H1 (cell line): ENCODE measurements at regions not wholly inside any gene's neighbourhood (a gene's known extent, or its start where the extent isn't known, plus 50 kb on each side); places are given as distances from the start of the nearest gene placed in this dataset.
"Not testable (repeated sequence)": the region's sequence is repeated elsewhere in the genome, so short reads cannot be mapped to it uniquely, and the experiment has no call there.

Experiments
- CTCF ChIA-PET: fragments of 300-600 bp; sonication (Branson Sonifier 250); formaldehyde crosslinking; loops from one replicate; lab custom pipeline; 2021; ENCODE audit not compliant: partially characterized antibody; lab: Charles Lee
- POLR2A ChIA-PET: fragments of 300-600 bp; sonication (Branson Sonifier 250); formaldehyde crosslinking; loops from one replicate; lab custom pipeline; 2021; ENCODE audit warnings: inconsistent platforms; ENCODE audit not compliant: partially characterized antibody; lab: Charles Lee
- DNase-seq, 2 experiments: peaks; one replicate each; pipeline versions ENCODE4 v3.0.0 to v3.0.0-alpha.2; 2010 to 2022; ENCODE audit warnings: low spot score in 2 of 2, low read depth in 1 of 2, mixed read lengths in 1 of 2
- FAIRE-seq: peaks from 2 replicates; lab custom pipeline; 2011; peaks lifted over from hg19 to GRCh38; lab: Jason Lieb, UNC
- H2AFZ ChIP-seq: 2 replicates; pipeline ENCODE4 v1.8.1; 2012; ENCODE audit warnings: low read length, inconsistent platforms
- H2AK5ac ChIP-seq: 2 replicates; pipeline ENCODE4 v1.6.1; 2013; ENCODE audit warnings: low read depth, low read length
- H2BK120ac ChIP-seq: replicated peaks from 2 replicates; pipeline ENCODE3; 2013; ENCODE audit warnings: low read depth, low read length, inconsistent platforms
- H2BK12ac ChIP-seq: 2 replicates; pipeline ENCODE4 v1.6.1; 2013; ENCODE audit warnings: low read depth, low read length
- H2BK15ac ChIP-seq: 2 replicates; pipeline ENCODE4 v1.6.1; 2013; ENCODE audit warnings: low read length
- H2BK20ac ChIP-seq: 2 replicates; pipeline ENCODE4 v1.6.1; 2013; ENCODE audit warnings: low read length
- H2BK5ac ChIP-seq: 2 replicates; pipeline ENCODE4 v1.6.1; 2013; ENCODE audit warnings: low read depth, low read length
- H3K14ac ChIP-seq: 2 replicates; pipeline ENCODE4 v1.6.1; 2013; ENCODE audit warnings: inconsistent platforms; ENCODE audit not compliant: insufficient read length
- H3K18ac ChIP-seq: 2 replicates; pipeline ENCODE4 v1.6.1; 2013; ENCODE audit warnings: low read length; ENCODE audit errors: extremely low read depth
- H3K23ac ChIP-seq: 2 replicates; pipeline ENCODE4 v1.6.1; 2013; ENCODE audit warnings: inconsistent platforms; ENCODE audit not compliant: insufficient read length
- H3K23me2 ChIP-seq: 2 replicates; pipeline ENCODE4 v1.6.1; 2013; ENCODE audit warnings: low read depth, low read length
- H3K27ac ChIP-seq: 2 replicates; pipeline ENCODE4 v1.6.1; 2011; ENCODE audit warnings: low read depth, low read length, inconsistent platforms
- H3K27me3 ChIP-seq, 4 experiments: replicated peaks in 1 of 4; 1 replicate in 1 of 4; 2 replicates in 3 of 4; pipeline versions ENCODE4 v1.6.1 to v1.8.1; 2011 to 2013; ENCODE audit warnings: low read length in 3 of 4, mild to moderate bottlenecking in 3 of 4, inconsistent platforms in 2 of 4, mixed read lengths in 2 of 4, moderate library complexity in 1 of 4; ENCODE audit not compliant: control insufficient read depth in 3 of 4, insufficient read depth in 3 of 4; ENCODE audit errors: extremely low read depth in 1 of 4
- H3K36me3 ChIP-seq, 4 experiments: 2 replicates each; pipeline versions ENCODE4 v1.6.1 to v1.8.1; 2011 to 2013; ENCODE audit warnings: mild to moderate bottlenecking in 4 of 4, low read length in 3 of 4, moderate library complexity in 2 of 4, control low read depth in 1 of 4, inconsistent platforms in 1 of 4; ENCODE audit not compliant: insufficient read depth in 4 of 4, control insufficient read depth in 2 of 4
- H3K4ac ChIP-seq: replicated peaks from 2 replicates; pipeline ENCODE3; 2013; ENCODE audit warnings: low read length, low read depth, mixed read lengths, inconsistent platforms; ENCODE audit not compliant: insufficient read length
- H3K4me1 ChIP-seq, 4 experiments: replicated peaks in 1 of 4; 1 replicate in 1 of 4; 2 replicates in 3 of 4; pipeline versions ENCODE4 v1.6.1 to v1.8.1; 2011 to 2013; ENCODE audit warnings: low read length in 3 of 4, inconsistent platforms in 2 of 4, mixed read lengths in 1 of 4; ENCODE audit not compliant: insufficient read depth in 4 of 4, control insufficient read depth in 3 of 4
- H3K4me2 ChIP-seq, 2 experiments: 2 replicates each; pipeline versions ENCODE4 v1.6.1 to v1.8.1; 2011 to 2013; ENCODE audit warnings: low read depth in 2 of 2, low read length in 2 of 2, control low read depth in 1 of 2, inconsistent platforms in 1 of 2, mild to moderate bottlenecking in 1 of 2; ENCODE audit not compliant: insufficient read depth in 1 of 2
- H3K4me3 ChIP-seq, 4 experiments: fragments of 200-600, 300-600 bp in 1 of 4; sonication (generic), shearing (Covaris generic), sonication (Bioruptor Twin) in 1 of 4; 2 replicates each; pipeline versions ENCODE4 v1.5.1 to v1.8.1; 2011 to 2016; ENCODE audit warnings: low read length in 4 of 4, low read depth in 3 of 4, control low read depth in 2 of 4, inconsistent platforms in 2 of 4, mild to moderate bottlenecking in 2 of 4, mixed read lengths in 1 of 4, moderate library complexity in 1 of 4; ENCODE audit not compliant: insufficient read depth in 2 of 4; ENCODE audit errors: extremely low read depth in 1 of 4
- H3K56ac ChIP-seq: replicated peaks from 2 replicates; pipeline ENCODE3; 2013; ENCODE audit warnings: low read depth, mild to moderate bottlenecking, mixed read lengths, low read length, inconsistent platforms; ENCODE audit not compliant: insufficient read length
- H3K79me1 ChIP-seq: 2 replicates; pipeline ENCODE4 v1.6.1; 2013; ENCODE audit warnings: low read depth, low read length, control low read depth
- H3K79me2 ChIP-seq, 2 experiments: 2 replicates each; pipeline versions ENCODE4 v1.6.1 to v1.8.1; 2012 to 2013; ENCODE audit warnings: low read length in 2 of 2, mild to moderate bottlenecking in 2 of 2, inconsistent platforms in 1 of 2; ENCODE audit not compliant: insufficient read depth in 2 of 2, control insufficient read depth in 1 of 2
- H3K9ac ChIP-seq, 4 experiments: replicated peaks in 1 of 4; 1 replicate in 1 of 4; 2 replicates in 3 of 4; pipeline versions ENCODE4 v1.6.1 to v1.8.1; 2011 to 2013; ENCODE audit warnings: low read depth in 3 of 4, low read length in 3 of 4, control low read depth in 2 of 4, mild to moderate bottlenecking in 2 of 4, moderate library complexity in 2 of 4, inconsistent platforms in 1 of 4; ENCODE audit errors: extremely low read depth in 1 of 4
- H3K9me3 ChIP-seq, 2 experiments: 2 replicates each; pipeline versions ENCODE4 v1.6.1 to v1.8.1; 2012 to 2013; ENCODE audit warnings: mild to moderate bottlenecking in 2 of 2, moderate library complexity in 2 of 2, control low read depth in 1 of 2, inconsistent platforms in 1 of 2, low read depth in 1 of 2, low read length in 1 of 2, mixed read lengths in 1 of 2; ENCODE audit not compliant: insufficient read depth in 2 of 2
- H4K20me1 ChIP-seq, 2 experiments: replicated peaks in 1 of 2; 2 replicates each; pipeline versions ENCODE3 to v1.8.1; 2011 to 2013; ENCODE audit warnings: inconsistent platforms in 2 of 2, low read length in 2 of 2, mild to moderate bottlenecking in 1 of 2; ENCODE audit not compliant: insufficient read depth in 2 of 2, control insufficient read depth in 1 of 2
- H4K5ac ChIP-seq: 2 replicates; pipeline ENCODE4 v1.6.1; 2013; ENCODE audit warnings: low read length, low read depth, mixed read lengths, inconsistent platforms; ENCODE audit not compliant: insufficient read length
- H4K8ac ChIP-seq: 2 replicates; pipeline ENCODE4 v1.8.0; 2013; ENCODE audit warnings: mild to moderate bottlenecking, moderate library complexity, low read length, inconsistent platforms; ENCODE audit not compliant: insufficient read depth; ENCODE audit errors: extremely low read depth
- H4K91ac ChIP-seq: replicated peaks from 2 replicates; pipeline ENCODE3; 2013; ENCODE audit warnings: low read length, mixed read lengths, inconsistent platforms; ENCODE audit not compliant: insufficient read length
- RAD21 ChIP-seq, 2 experiments: IDR thresholded peaks in 1 of 2; conservative IDR thresholded peaks in 1 of 2; 2 replicates each; pipeline ENCODE4 v1.6.1; 2011; ENCODE audit warnings: low read depth in 2 of 2, low read length in 2 of 2, improper control_type of control experiment in 1 of 2, inconsistent platforms in 1 of 2, mild to moderate bottlenecking in 1 of 2, moderate library complexity in 1 of 2
- WGBS, 2 experiments: shearing (Covaris generic) in 1 of 2; methylation state at CpG; one replicate each; pipeline versions ENCODE4 v1.1.6 to v1.1.7; 2013 to 2015; ENCODE audit warnings: low lambda C conversion rate in 2 of 2, mixed read lengths in 2 of 2, inconsistent platforms in 1 of 2, low coverage in 1 of 2, missing lambda C conversion rate in 1 of 2; ENCODE audit not compliant: insufficient replicate concordance in 2 of 2, insufficient coverage in 1 of 2, insufficient read length in 1 of 2; ENCODE audit errors: extremely low coverage in 1 of 2, missing lambda C conversion rate in 1 of 2; 5-methylcytosine and 5-hydroxymethylcytosine counted together
- TF ChIP-seq, protein P1 (sequence below), 3 experiments: IDR thresholded peaks; 1 replicate in 2 of 3; 2 replicates in 1 of 3; pipeline versions ENCODE4 v1.5.1 to v1.6.1; 2011; ENCODE audit warnings: low read length in 3 of 3, mild to moderate bottlenecking in 3 of 3, inconsistent platforms in 2 of 3, low read depth in 1 of 3, moderate library complexity in 1 of 3; ENCODE audit not compliant: insufficient read depth in 1 of 3; ENCODE audit errors: control extremely low read depth in 1 of 3

DNA sequence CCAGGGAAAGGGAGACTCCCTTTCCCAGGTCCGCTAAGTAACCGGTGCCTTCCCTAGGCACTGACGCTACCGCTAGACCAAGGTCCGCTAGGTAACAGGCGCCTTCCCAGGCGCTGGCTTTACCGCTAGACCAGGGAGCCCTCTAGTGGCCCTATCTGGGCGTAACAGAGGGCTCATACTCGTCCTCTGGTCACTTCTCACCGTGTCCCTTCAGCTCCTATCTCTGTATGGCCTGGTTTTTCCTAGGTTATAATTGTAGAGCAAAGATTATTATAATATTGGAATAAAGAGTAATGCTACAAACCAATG is 921.3 kb upstream of the PCDH10 start:
- not testable (repeated sequence) for H3K4me3 ChIP-seq, H3K79me2 ChIP-seq, H2BK15ac ChIP-seq, H3K4me1 ChIP-seq, H3K27me3 ChIP-seq, H2AFZ ChIP-seq, H4K5ac ChIP-seq, H3K27ac ChIP-seq, H2AK5ac ChIP-seq, H3K79me1 ChIP-seq, H3K23me2 ChIP-seq, H3K56ac ChIP-seq, H2BK120ac ChIP-seq, H4K91ac ChIP-seq
- 63% methylated on average over 11 of the region's 11 CpGs; no CpG with 5 or more reads in 1 of the 2 experiments for WGBS, 2 experiments
- Histone ChIP-seq H2BK5ac (peak overlapping the region; percentile 8; the same call in 1 of the 2 replicates), H3K18ac (0 out of 2 replicates have a peak overlapping the region, but pooled peaks have one; percentile 28), H3K36me3 (peaks cover 0 to 23% (median 9%) of the 10 kb centered on the region in 4 experiments; a peak in 4 of 8 replicates)
- DNase-seq: peak; percentile 69 to 86
- TF ChIP-seq, protein P1, sequence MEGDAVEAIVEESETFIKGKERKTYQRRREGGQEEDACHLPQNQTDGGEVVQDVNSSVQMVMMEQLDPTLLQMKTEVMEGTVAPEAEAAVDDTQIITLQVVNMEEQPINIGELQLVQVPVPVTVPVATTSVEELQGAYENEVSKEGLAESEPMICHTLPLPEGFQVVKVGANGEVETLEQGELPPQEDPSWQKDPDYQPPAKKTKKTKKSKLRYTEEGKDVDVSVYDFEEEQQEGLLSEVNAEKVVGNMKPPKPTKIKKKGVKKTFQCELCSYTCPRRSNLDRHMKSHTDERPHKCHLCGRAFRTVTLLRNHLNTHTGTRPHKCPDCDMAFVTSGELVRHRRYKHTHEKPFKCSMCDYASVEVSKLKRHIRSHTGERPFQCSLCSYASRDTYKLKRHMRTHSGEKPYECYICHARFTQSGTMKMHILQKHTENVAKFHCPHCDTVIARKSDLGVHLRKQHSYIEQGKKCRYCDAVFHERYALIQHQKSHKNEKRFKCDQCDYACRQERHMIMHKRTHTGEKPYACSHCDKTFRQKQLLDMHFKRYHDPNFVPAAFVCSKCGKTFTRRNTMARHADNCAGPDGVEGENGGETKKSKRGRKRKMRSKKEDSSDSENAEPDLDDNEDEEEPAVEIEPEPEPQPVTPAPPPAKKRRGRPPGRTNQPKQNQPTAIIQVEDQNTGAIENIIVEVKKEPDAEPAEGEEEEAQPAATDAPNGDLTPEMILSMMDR (IDR thresholded peaks at IDR 0.05; ENCODE audit: control extremely low read depth in 1 of 3, insufficient read depth in 1 of 3, low read depth in 1 of 3, low read length in 3 of 3): peak; percentile 65 to 73 (median 67)
- TF ChIP-seq RAD21 (IDR thresholded peaks at IDR 0.05 in 1 of 2, conservative IDR thresholded peaks at IDR 0.05 in 1 of 2; ENCODE audit: low read depth in 2 of 2, low read length in 2 of 2): peak; percentile 87 to 92
- TF ChIP-seq, all 59 proteins: peak for 2; not testable (repeated sequence) for 57
- peak overlapping the region; percentile 95; the same call in 1 of the 2 replicates for H2BK20ac ChIP-seq
- H3K4ac ChIP-seq, H4K20me1 ChIP-seq, H3K23ac ChIP-seq, H2BK12ac ChIP-seq, H3K14ac ChIP-seq, FAIRE-seq, H3K9ac ChIP-seq, H4K8ac ChIP-seq, H3K4me2 ChIP-seq, POLR2A ChIA-PET: not testable (repeated sequence)
- H3K9me3 ChIP-seq: peaks cover 31 to 40% of the 10 kb centered on the region in 2 experiments
- CTCF ChIA-PET: interaction anchor here (0.6 to 1.5 kb wide), 11 partner anchors 16 to 1138 kb away, joined by 3 to 4 read pairs (median 3); no protein-coding TSS in a partner anchor
